ENCODE measurements at regions not wholly inside any gene's neighbourhood (a gene's known extent, or its start where the extent isn't known, plus 50 kb on each side); places are given as distances from the start of the nearest gene placed in this dataset.
A peak's percentile ranks its signal among the peaks of the same experiment; 100 is the strongest.

DNA sequence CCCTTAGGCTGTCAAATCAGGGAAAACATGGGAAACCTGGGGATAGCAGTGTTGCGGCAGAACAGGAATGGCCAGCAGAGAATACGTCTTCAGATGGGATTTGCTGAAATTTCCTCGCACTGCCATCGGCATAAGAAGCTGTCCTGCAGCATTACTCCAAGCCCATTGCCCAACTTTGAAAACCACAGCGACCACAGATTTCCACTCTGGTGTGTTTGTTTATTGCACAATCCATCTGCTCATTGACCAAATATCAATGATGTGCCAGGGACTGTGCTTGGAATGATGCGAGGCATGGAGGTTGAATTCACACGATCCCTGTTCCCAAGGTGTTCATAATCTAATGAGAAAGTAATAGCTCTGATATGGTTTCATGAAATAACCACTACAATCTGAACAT, 383.3 kb upstream of the MYT1L start:
- H3K9me3 Mint-ChIP-seq, result peaks cover 0 to 1% (median 0%) of the 10 kb centered on the region in 7 donors
- peaks cover 5 to 31% (median 9%) of the 10 kb centered on the region in 3 donors for H3K27me3 Mint-ChIP-seq
- no peak overlapping the region for H3K27ac Mint-ChIP-seq
- H3K36me3 Mint-ChIP-seq, result no peaks in the 10 kb centered on the region
- DNase-seq (no peak), ATAC-seq (ENCODE audit: low read depth in 2 of 2) (no peak)
- H3K4me1 Mint-ChIP-seq, result no peaks in the 10 kb centered on the region
- H3K4me3 Mint-ChIP-seq, result no peak overlapping the region

DNA sequence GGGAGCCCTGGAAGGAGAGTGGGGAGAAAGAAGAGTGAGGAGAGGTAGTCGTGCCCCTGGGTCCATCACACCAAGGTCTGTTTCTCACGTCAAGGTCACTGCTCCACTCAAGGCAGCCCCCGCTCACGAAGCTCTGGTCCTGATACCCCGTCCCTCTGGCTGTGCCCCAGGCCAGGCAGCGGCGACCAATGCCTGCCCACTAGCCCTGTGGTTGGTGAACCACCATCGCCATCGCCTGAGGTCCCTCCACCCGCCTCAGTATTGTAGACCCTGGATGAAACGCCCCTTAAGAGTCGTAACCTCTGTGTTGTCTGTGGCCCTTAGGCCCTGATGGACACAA, 378.3 kb upstream of the MYT1L start:
- DNase-seq, result no peak
- H3K27ac Mint-ChIP-seq, result peak overlapping the region in 1 of 6 donors; percentile 79
- H3K4me3 Mint-ChIP-seq, result no peak overlapping the region
- peaks cover 0 to 6% (median 0%) of the 10 kb centered on the region in 3 donors for H3K4me1 Mint-ChIP-seq
- peaks cover 0 to 1% (median 0%) of the 10 kb centered on the region in 7 donors for H3K9me3 Mint-ChIP-seq
- ATAC-seq (ENCODE audit: low read depth in 2 of 2), result no peak
- H3K27me3 Mint-ChIP-seq, result peaks cover 5 to 18% (median 10%) of the 10 kb centered on the region in 3 donors
- H3K36me3 Mint-ChIP-seq, result no peaks in the 10 kb centered on the region

DNA sequence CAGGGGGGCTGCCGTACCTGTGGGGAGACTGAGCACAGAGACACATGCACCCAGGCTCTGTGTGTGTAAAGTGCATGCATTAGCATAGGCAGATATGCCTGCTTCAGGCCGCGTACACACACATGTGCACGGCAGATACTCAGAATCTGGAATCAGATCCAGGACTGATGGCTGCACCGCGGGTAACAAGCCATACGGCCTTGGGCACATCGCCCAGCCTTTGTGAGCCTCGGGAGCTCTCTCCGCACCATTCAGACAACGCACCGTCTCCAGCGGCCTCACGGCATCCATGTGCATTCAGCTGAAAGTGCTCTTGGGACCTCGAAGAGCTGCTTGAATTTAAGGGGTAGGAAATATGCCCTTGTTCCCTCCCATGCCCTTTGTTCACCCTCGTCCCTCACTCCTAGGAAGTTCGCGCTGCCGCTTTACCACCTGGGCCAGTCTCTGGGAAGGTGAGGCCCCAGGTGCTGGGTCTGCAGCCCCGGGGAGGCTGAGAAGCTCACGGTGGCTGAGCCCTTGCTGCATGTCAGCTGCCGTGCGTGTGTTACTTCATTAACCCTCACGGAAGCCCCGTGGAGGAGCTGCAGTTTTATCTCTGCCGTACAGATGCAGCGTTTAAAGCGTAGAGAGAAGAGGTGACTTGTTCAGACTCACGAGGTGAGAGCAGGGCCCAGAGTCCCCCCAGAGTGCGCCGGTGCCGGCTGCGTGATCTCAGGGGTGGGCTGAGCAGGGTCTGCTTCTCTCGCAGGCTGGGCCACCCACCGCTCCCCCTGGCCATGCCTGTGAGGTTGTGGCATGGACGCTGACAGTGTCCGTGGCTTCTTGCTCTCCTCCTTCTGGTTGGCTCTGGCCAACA, 377.7 kb upstream of the MYT1L start:
- DNase-seq (no peak), ATAC-seq (ENCODE audit: low read depth in 2 of 2) (no peak)
- H3K9me3 Mint-ChIP-seq, result peaks cover 0 to 1% (median 0%) of the 10 kb centered on the region in 7 donors
- H3K27ac Mint-ChIP-seq, result no peak overlapping the region
- H3K27me3 Mint-ChIP-seq, result peaks cover 5 to 18% (median 9%) of the 10 kb centered on the region in 3 donors
- no peaks in the 10 kb centered on the region for H3K36me3 Mint-ChIP-seq
- peaks cover 0 to 6% (median 0%) of the 10 kb centered on the region in 3 donors for H3K4me1 Mint-ChIP-seq
- H3K4me3 Mint-ChIP-seq, result no peak overlapping the region

DNA sequence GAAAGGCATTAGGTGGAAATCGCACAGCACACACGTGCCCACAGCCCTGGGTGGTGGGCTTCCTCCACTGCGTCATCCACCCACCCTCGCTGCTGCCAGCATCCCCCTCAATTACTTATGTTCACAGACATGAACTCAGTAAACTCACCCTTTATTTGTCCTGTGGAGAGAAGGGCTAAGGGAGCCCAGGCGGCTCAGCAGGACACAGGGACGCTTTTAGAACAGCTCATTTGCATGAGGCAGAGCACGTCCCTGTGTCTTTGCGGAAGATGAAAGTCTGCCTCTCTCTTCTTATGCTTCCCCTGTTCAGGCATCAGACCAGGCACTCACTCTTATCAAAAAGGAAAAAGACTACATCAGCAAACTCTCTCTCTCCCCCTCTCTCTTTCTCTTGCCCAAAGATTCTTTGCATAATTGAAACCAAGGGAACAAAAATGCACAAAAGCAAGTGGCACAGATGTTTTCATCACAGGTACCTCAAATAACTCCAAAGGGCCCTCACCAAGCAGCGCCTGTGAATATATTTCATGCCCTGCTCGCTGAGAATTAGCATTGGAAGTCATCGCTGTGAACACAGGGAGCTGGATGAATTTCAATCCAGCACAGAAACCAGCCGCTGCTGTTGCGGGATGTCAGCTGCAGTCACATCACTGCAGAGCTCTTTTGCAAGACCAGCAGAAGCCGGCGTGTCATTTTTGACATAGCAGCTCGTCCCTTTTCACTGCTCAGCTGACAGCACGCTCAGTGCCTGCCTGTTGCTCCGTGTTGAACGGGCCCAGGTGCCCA, 376.3 kb upstream of the MYT1L start:
- no peak for ATAC-seq (ENCODE audit: low read depth in 2 of 2)

DNA sequence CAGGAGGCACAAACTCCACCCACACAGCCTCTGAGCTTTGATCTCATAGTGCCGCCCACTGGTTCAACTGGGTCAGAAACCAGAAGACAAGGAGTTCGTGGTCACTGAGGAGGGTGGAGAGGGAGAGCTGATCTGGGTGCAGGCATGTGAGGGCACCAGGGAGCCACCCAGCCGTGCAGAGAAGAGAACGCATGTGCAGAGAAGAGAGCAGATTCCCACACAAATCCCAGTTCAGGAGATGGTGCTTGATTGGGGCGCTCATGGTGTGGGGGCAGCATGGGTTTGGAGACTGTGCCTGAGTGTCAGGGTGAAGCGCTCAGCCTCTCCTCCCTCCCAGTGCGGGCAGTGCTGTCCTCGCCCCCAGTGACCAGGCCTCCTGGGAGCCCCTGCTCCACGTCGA, 375.2 kb upstream of the MYT1L start:
- H3K4me3 Mint-ChIP-seq, result no peak overlapping the region
- peaks cover 0 to 1% (median 0%) of the 10 kb centered on the region in 7 donors for H3K9me3 Mint-ChIP-seq
- no peak overlapping the region for H3K27ac Mint-ChIP-seq
- peaks cover 0 to 6% (median 0%) of the 10 kb centered on the region in 3 donors for H3K4me1 Mint-ChIP-seq
- no peak for DNase-seq
- peaks cover 0 to 4% (median 0%) of the 10 kb centered on the region in 3 donors for H3K27me3 Mint-ChIP-seq
- ATAC-seq (ENCODE audit: low read depth in 2 of 2), result no peak
- no peaks in the 10 kb centered on the region for H3K36me3 Mint-ChIP-seq

More for the DNA sequence above, 376.3 kb upstream of the MYT1L start:
- Mint-ChIP-seq H3K9me3 (peaks cover 0 to 1% (median 0%) of the 10 kb centered on the region in 7 donors), H3K4me3 (no peak overlapping the region), H3K4me1 (peaks cover 0 to 6% (median 0%) of the 10 kb centered on the region in 3 donors), H3K27ac (no peak overlapping the region), H3K27me3 (peaks cover under 1 to 5% (median 4%) of the 10 kb centered on the region in 3 donors), H3K36me3 (no peaks in the 10 kb centered on the region)
- no peak for DNase-seq

GRCh38 chr2:2705871-2706270, 374.8 kb upstream of the MYT1L start:
- H3K36me3 Mint-ChIP-seq, result no peaks in the 10 kb centered on the region
- no peak for ATAC-seq (ENCODE audit: low read depth in 2 of 2)
- H3K27ac Mint-ChIP-seq, result peak overlapping the region in 1 of 6 donors; percentile 41
- no peak for DNase-seq
- peaks cover 0 to 4% (median 0%) of the 10 kb centered on the region in 3 donors for H3K27me3 Mint-ChIP-seq
- peaks cover 0 to 6% (median 0%) of the 10 kb centered on the region in 3 donors for H3K4me1 Mint-ChIP-seq
- H3K9me3 Mint-ChIP-seq, result peaks cover 0 to 1% (median 0%) of the 10 kb centered on the region in 7 donors
- H3K4me3 Mint-ChIP-seq, result no peak overlapping the region

- H3K4me3 Mint-ChIP-seq, result no peak overlapping the region
Measured at GRCh38 chr2:2704428-2705090, 373.5 kb upstream of the MYT1L start.

DNA sequence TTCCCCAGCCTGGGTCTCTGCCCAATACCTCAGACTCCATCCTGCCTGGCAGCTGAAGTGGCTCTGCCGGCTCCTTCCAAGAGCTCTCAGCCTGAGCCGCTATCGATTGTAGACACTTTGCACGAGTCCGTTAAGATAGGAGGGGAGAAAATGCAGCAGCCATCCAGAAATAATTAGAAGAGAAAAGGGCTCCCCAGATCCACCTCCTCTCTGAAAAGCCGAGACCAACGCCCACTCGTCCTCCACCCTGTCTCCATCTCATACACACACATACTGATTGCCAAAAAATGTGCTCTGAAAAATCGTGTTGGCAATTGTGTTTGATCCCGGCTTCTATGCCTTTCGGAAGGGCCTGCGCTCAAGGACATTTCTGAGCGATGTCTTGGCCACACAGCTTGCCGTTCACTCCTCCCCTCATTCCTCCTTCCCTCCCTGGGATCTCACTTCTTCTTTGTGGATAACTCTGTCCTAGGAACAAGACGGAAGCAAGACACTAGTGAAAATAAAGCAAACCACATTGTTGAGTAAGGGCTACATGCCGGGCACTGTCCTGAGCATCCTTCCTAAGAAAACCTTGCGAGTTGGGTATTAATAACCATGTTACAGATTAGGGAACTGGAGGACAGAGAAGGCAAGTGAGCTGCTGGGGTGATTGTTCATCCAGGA, 372.8 kb upstream of the MYT1L start:
- Mint-ChIP-seq H3K4me1 (peaks cover 0 to 6% (median 0%) of the 10 kb centered on the region in 3 donors), H3K27ac (no peak overlapping the region), H3K36me3 (no peaks in the 10 kb centered on the region), H3K4me3 (no peak overlapping the region), H3K9me3 (no peaks in the 10 kb centered on the region), H3K27me3 (peaks cover 0 to 4% (median 0%) of the 10 kb centered on the region in 3 donors)
- no peak for ATAC-seq (ENCODE audit: low read depth in 2 of 2)
- no peak for DNase-seq

More at GRCh38 chr2:2704428-2705090, 373.5 kb upstream of the MYT1L start:
- Mint-ChIP-seq H3K4me1 (peaks cover 0 to 6% (median 0%) of the 10 kb centered on the region in 3 donors), H3K36me3 (no peaks in the 10 kb centered on the region), H3K27me3 (peaks cover 0 to 4% (median 0%) of the 10 kb centered on the region in 3 donors), H3K9me3 (peaks cover 0 to 1% (median 0%) of the 10 kb centered on the region in 7 donors), H3K27ac (no peak overlapping the region)
- DNase-seq (no peak), ATAC-seq (ENCODE audit: low read depth in 2 of 2) (no peak)

GRCh38 chr2:2703172-2703571, 372.1 kb upstream of the MYT1L start:
- Mint-ChIP-seq H3K9me3 (no peaks in the 10 kb centered on the region), H3K36me3 (no peaks in the 10 kb centered on the region), H3K27me3 (peaks cover 0 to 4% (median 0%) of the 10 kb centered on the region in 3 donors), H3K27ac (no peak overlapping the region), H3K4me3 (no peak overlapping the region), H3K4me1 (peaks cover 0 to 6% (median 0%) of the 10 kb centered on the region in 3 donors)
- ATAC-seq (ENCODE audit: low read depth in 2 of 2) (no peak), DNase-seq (no peak)

GRCh38 chr2:2702385-2702784, 371.3 kb upstream of the MYT1L start:
- H3K27ac Mint-ChIP-seq, result no peak overlapping the region
- H3K4me1 Mint-ChIP-seq, result peaks cover 0 to 6% (median 0%) of the 10 kb centered on the region in 3 donors
- no peak for DNase-seq
- peaks cover 0 to 2% (median 0%) of the 10 kb centered on the region in 3 donors for H3K27me3 Mint-ChIP-seq
- H3K9me3 Mint-ChIP-seq, result peaks cover 0 to 2% (median 0%) of the 10 kb centered on the region in 7 donors
- no peak for ATAC-seq (ENCODE audit: low read depth in 2 of 2)
- H3K36me3 Mint-ChIP-seq, result no peaks in the 10 kb centered on the region
- H3K4me3 Mint-ChIP-seq, result no peak overlapping the region

DNA sequence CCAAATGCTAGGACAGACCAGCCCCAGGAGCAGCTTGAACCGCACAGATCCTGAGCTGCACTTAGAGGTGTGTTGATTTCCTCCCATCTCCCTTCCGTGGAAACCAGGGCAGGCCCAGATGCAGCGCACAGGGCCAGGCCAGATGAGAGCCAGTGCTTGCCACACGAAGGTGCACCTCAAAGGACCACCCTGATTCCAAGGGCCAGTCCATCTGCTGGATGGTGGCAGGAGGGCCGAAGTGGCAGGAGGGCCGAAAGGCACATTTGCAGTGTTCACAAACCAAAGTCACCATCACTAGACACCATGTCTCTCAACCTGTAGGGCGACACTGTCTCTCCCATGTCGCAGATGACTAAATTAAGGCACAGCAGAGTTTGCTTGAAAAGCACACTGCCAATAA, 370.7 kb upstream of the MYT1L start:
- Mint-ChIP-seq H3K27ac (no peak overlapping the region), H3K27me3 (no peaks in the 10 kb centered on the region), H3K4me1 (peaks cover 0 to 6% (median 0%) of the 10 kb centered on the region in 3 donors), H3K36me3 (no peaks in the 10 kb centered on the region), H3K4me3 (no peak overlapping the region), H3K9me3 (peaks cover 0 to 2% (median 0%) of the 10 kb centered on the region in 7 donors)
- no peak for ATAC-seq (ENCODE audit: low read depth in 2 of 2)
- DNase-seq, result no peak

- H3K27ac Mint-ChIP-seq, result no peak overlapping the region
- H3K27me3 Mint-ChIP-seq, result peaks cover 0 to 4% (median 0%) of the 10 kb centered on the region in 3 donors
- no peaks in the 10 kb centered on the region for H3K36me3 Mint-ChIP-seq
- peaks cover 0 to 2% (median 0%) of the 10 kb centered on the region in 7 donors for H3K9me3 Mint-ChIP-seq
- no peak overlapping the region for H3K4me3 Mint-ChIP-seq
- DNase-seq (no peak), ATAC-seq (ENCODE audit: low read depth in 2 of 2) (no peak)
- H3K4me1 Mint-ChIP-seq, result peaks cover 0 to 6% (median 0%) of the 10 kb centered on the region in 3 donors
Measured at GRCh38 chr2:2701176-2701781, 370.2 kb upstream of the MYT1L start.
